Endothelial cell of umbilical vein (primary cell): ENCODE measurements at regions not wholly inside any gene's neighbourhood (a gene's known extent, or its start where the extent isn't known, plus 50 kb on each side); places are given as distances from the start of the nearest gene placed in this dataset.

Experiments
- BruUV-seq: library from RNA; stranded (reverse); fragments of 400-500 nt; replicated peaks from 2 replicates; lab custom pipeline; 2021; lab: Mats Ljungman, UMichigan
- CTCF ChIA-PET: fragments of 300-600, 350-600 bp; sonication (Branson Sonifier 250); formaldehyde crosslinking; loops from one replicate; lab custom pipeline; 2021; ENCODE audit warnings: antibody characterized with exemption, inconsistent platforms; lab: Charles Lee
- POLR2A ChIA-PET: fragments of 300-600, 350-600 bp; sonication (Branson Sonifier 250); formaldehyde crosslinking; loops from one replicate; lab custom pipeline; 2021; ENCODE audit warnings: antibody characterized with exemption, inconsistent platforms; lab: Charles Lee
- DNase-seq: peaks from one replicate; pipeline ENCODE4 v3.0.0-alpha.2; 2011; ENCODE audit warnings: low read depth, low spot score
- FAIRE-seq: peaks from 2 replicates; lab custom pipeline; 2011; peaks lifted over from hg19 to GRCh38; lab: Jason Lieb, UNC
- H2AFZ ChIP-seq: 2 replicates; pipeline ENCODE4 v1.6.0; 2012; ENCODE audit warnings: low read depth, low read length, control low read depth, inconsistent platforms
- H3K27ac ChIP-seq: 2 replicates; pipeline ENCODE4 v1.5.1; 2011; ENCODE audit warnings: low read depth, mild to moderate bottlenecking, control low read depth, low read length, moderate library complexity; ENCODE audit not compliant: insufficient read depth
- H3K27me3 ChIP-seq, 2 experiments: 2 replicates each; pipeline versions ENCODE4 v1.6.0 to v1.6.1; 2011; ENCODE audit warnings: low read length in 2 of 2, mixed read lengths in 1 of 2; ENCODE audit not compliant: control insufficient read depth in 2 of 2, insufficient read depth in 2 of 2
- H3K36me3 ChIP-seq, 2 experiments: 2 replicates in 1 of 2; 3 replicates in 1 of 2; pipeline ENCODE4 v1.5.1; 2011; ENCODE audit warnings: low read length in 2 of 2, mild to moderate bottlenecking in 1 of 2, moderate library complexity in 1 of 2; ENCODE audit not compliant: control insufficient read depth in 2 of 2, insufficient read depth in 2 of 2; ENCODE audit errors: extremely low read depth in 1 of 2
- H3K4me1 ChIP-seq: 3 replicates; pipeline ENCODE4 v1.5.1; 2011; ENCODE audit warnings: mild to moderate bottlenecking, low read length; ENCODE audit not compliant: control insufficient read depth, insufficient read depth; ENCODE audit errors: extremely low read depth
- H3K4me2 ChIP-seq: 2 replicates; pipeline ENCODE4 v1.6.1; 2011; ENCODE audit warnings: low read length, control low read depth, mixed read lengths; ENCODE audit not compliant: insufficient read depth
- H3K4me3 ChIP-seq, 3 experiments: fragments of 200-600 bp in 1 of 3; sonication (generic), shearing (Covaris generic) in 1 of 3; replicated peaks in 1 of 3; 2 replicates each; pipeline ENCODE4 v1.5.1; 2011 to 2016; ENCODE audit warnings: control low read depth in 3 of 3, low read length in 3 of 3, mild to moderate bottlenecking in 2 of 3, inconsistent platforms in 1 of 3, low read depth in 1 of 3, moderate library complexity in 1 of 3; ENCODE audit not compliant: insufficient read depth in 1 of 3
- H3K79me2 ChIP-seq: 2 replicates; pipeline ENCODE4 v1.6.0; 2012; ENCODE audit warnings: low read length, inconsistent platforms; ENCODE audit not compliant: control insufficient read depth, insufficient read depth
- H3K9ac ChIP-seq: replicated peaks from 2 replicates; pipeline ENCODE3; 2011; ENCODE audit warnings: low read length, control low read depth; ENCODE audit not compliant: insufficient read depth; ENCODE audit errors: extremely low read depth
- H3K9me1 ChIP-seq: replicated peaks from 3 replicates; pipeline ENCODE4 v1.6.0; 2011; ENCODE audit warnings: mild to moderate bottlenecking, low read length; ENCODE audit not compliant: control insufficient read depth, insufficient read depth; ENCODE audit errors: extremely low read depth
- H3K9me3 ChIP-seq: replicated peaks from 2 replicates; pipeline ENCODE4 v1.5.1; 2012; ENCODE audit warnings: low read length, inconsistent platforms; ENCODE audit not compliant: control insufficient read depth, insufficient read depth
- H4K20me1 ChIP-seq: replicated peaks from 2 replicates; pipeline ENCODE3; 2011; ENCODE audit warnings: mild to moderate bottlenecking, low read length; ENCODE audit not compliant: control insufficient read depth, insufficient read depth; ENCODE audit errors: extremely low read depth
- CTCF ChIP-seq, 2 donors: IDR thresholded peaks; 1 replicate in 1 of 2; 2 replicates in 1 of 2; pipeline ENCODE4 v1.5.1; 2011; ENCODE audit warnings: low read length in 2 of 2, mild to moderate bottlenecking in 2 of 2, moderate library complexity in 2 of 2, control low read depth in 1 of 2, inconsistent platforms in 1 of 2, low read depth in 1 of 2; ENCODE audit not compliant: insufficient read depth in 1 of 2; ENCODE audit errors: extremely low read depth in 1 of 2
- EZH2 ChIP-seq: IDR thresholded peaks from 2 replicates; pipeline ENCODE4 v1.6.1; 2012; ENCODE audit warnings: borderline replicate concordance, low read depth, mild to moderate bottlenecking, moderate library complexity, low read length, inconsistent platforms; ENCODE audit not compliant: severe bottlenecking
- FOS ChIP-seq: IDR thresholded peaks from 2 replicates; pipeline ENCODE4 v1.6.1; 2011; ENCODE audit warnings: mild to moderate bottlenecking, low read length, moderate library complexity, borderline replicate concordance; ENCODE audit not compliant: insufficient read depth
- GATA2 ChIP-seq: IDR thresholded peaks from 2 replicates; pipeline ENCODE4 v1.7.0; 2011; ENCODE audit warnings: low read depth, mild to moderate bottlenecking, moderate library complexity, mixed read lengths, low read length; ENCODE audit not compliant: insufficient read length, insufficient read depth
- JUN ChIP-seq: IDR thresholded peaks from 2 replicates; pipeline ENCODE4 v1.6.1; 2011; ENCODE audit warnings: borderline replicate concordance, low read depth; ENCODE audit not compliant: insufficient read length, insufficient read depth
- MAX ChIP-seq: IDR thresholded peaks from 2 replicates; pipeline ENCODE4 v1.6.1; 2011; ENCODE audit not compliant: insufficient read depth, insufficient read length
- MYC ChIP-seq: IDR thresholded peaks from one replicate; pipeline ENCODE4 v1.6.1; 2011; ENCODE audit warnings: mild to moderate bottlenecking, low read depth, low read length
- POLR2A ChIP-seq: IDR thresholded peaks from 2 replicates; pipeline ENCODE4 v1.6.1; 2012; ENCODE audit warnings: low read depth, mild to moderate bottlenecking, control low read depth, low read length
- POLR2AphosphoS5 ChIP-seq: IDR thresholded peaks from 2 replicates; pipeline ENCODE4 v1.6.1; 2012; ENCODE audit warnings: low read depth, mild to moderate bottlenecking, control low read depth, low read length, moderate library complexity; ENCODE audit not compliant: insufficient read depth
- dilution Hi-C: fragments of 300-500 bp; cut with MboI; formaldehyde crosslinking; loops from one replicate; pipeline ENCODE4 v1.15.0; 2019; ENCODE audit warnings: low sequenced_read_pairs; ENCODE audit not compliant: extremely low pct_ligation_motif_present
- intact Hi-C: fragments of 100-400 bp; cut with micrococcal nuclease; formaldehyde crosslinking; loops from one replicate; pipeline ENCODE4 v1.10.0; 2022

GRCh38 chr3:160125258-160125657 lies 100.0 kb upstream of the C3orf80 start:
- intact Hi-C loops = no loop called here

GRCh38 chr3:160126051-160126450 lies 99.2 kb upstream of the C3orf80 start:
- Histone ChIP-seq H3K4me3 (no peak overlapping the region), H2AFZ (no peak overlapping the region), H3K9me3 (no peaks in the 10 kb centered on the region), H4K20me1 (no peaks in the 10 kb centered on the region), H3K79me2 (no peaks in the 10 kb centered on the region), H3K27me3 (no peaks in the 10 kb centered on the region), H3K9me1 (no peaks in the 10 kb centered on the region), H3K36me3 (no peaks in the 10 kb centered on the region), H3K4me1 (peaks cover 28% of the 10 kb centered on the region), H3K4me2 (no peak overlapping the region), H3K9ac (no peak overlapping the region), H3K27ac (no peak overlapping the region)
- CTCF ChIA-PET = interaction anchor here (1.1 to 1.5 kb wide), 3 partner anchors 7 to 100 kb away, joined by 3 to 5 read pairs (median 4); no protein-coding TSS in a partner anchor
- intact Hi-C loops (no loop called here), dilution Hi-C loops (no loop called here)
- POLR2A ChIA-PET = no interaction called here
- TF ChIP-seq FOS = no peak
- no peak for TF ChIP-seq EZH2
- no peak for TF ChIP-seq CTCF (IDR thresholded peaks at IDR 0.05; ENCODE audit: extremely low read depth in 1 of 2, insufficient read depth in 1 of 2, low read depth in 1 of 2, low read length in 2 of 2)
- TF ChIP-seq POLR2A = no peak
- no peak for TF ChIP-seq POLR2AphosphoS5
- no peak for TF ChIP-seq GATA2
- no peak for TF ChIP-seq MAX
- no peak for TF ChIP-seq MYC
- TF ChIP-seq JUN = no peak
- DNase-seq (peak; percentile 29), FAIRE-seq (no peak)
- BruUV-seq = TSS peak; percentile 7

More at GRCh38 chr3:160125258-160125657, 100.0 kb upstream of the C3orf80 start:
- TF ChIP-seq FOS (peak; percentile 12), MYC (no peak)
- FAIRE-seq (peak; percentile 91), DNase-seq (peak; percentile 87)
- H3K27ac ChIP-seq = no peak overlapping the region
- H3K27me3 ChIP-seq = no peaks in the 10 kb centered on the region
- no peaks in the 10 kb centered on the region for H3K79me2 ChIP-seq
- H4K20me1 ChIP-seq = no peaks in the 10 kb centered on the region
- ChIA-PET CTCF (interaction anchor here (1.1 to 1.5 kb wide), 3 partner anchors 8 to 100 kb away, joined by 3 to 5 read pairs (median 4); no protein-coding TSS in a partner anchor), POLR2A (no interaction called here)
- no peak overlapping the region for H2AFZ ChIP-seq
- H3K9me1 ChIP-seq = no peaks in the 10 kb centered on the region
- BruUV-seq = no TSS peak
- no peaks in the 10 kb centered on the region for H3K9me3 ChIP-seq
- dilution Hi-C loops = no loop called here
- peaks cover 27% of the 10 kb centered on the region for H3K4me1 ChIP-seq
- H3K36me3 ChIP-seq = no peaks in the 10 kb centered on the region
- no peak overlapping the region for H3K9ac ChIP-seq
- no peak overlapping the region for H3K4me3 ChIP-seq
- H3K4me2 ChIP-seq = peak overlapping the region; percentile 51
